Fibroblast of skin of abdomen (primary cell): ENCODE measurements at regions not wholly inside any gene's neighbourhood (a gene's known extent, or its start where the extent isn't known, plus 50 kb on each side); places are given as distances from the start of the nearest gene placed in this dataset.

Experiments used
- DNase-seq: peaks from one replicate; pipeline ENCODE4 v3.0.0-alpha.2; 2013

DNA sequence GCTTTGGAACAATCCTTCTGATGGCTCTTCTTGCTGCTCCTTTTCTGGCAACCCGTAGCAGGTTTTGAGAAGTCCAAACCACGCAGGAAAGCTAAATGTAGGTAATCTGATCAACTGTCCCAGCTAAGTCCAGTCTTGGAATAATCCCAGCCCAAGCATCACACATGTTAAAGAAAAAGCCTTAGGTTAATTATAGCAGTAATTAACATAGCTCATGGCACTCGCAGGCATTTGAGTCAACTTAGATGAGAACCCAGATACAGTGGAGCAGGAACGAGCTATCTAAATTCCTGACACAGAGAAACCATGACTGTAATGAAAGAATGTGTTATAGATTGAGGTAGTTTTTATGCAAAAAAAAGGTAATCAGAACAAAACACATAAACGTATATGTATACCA is 844.8 kb downstream of the CDH9 start:
- DNase-seq = no peak

GRCh38 chr5:26192486-26192885 is 845.9 kb downstream of the CDH9 start:
- no peak for DNase-seq

DNA sequence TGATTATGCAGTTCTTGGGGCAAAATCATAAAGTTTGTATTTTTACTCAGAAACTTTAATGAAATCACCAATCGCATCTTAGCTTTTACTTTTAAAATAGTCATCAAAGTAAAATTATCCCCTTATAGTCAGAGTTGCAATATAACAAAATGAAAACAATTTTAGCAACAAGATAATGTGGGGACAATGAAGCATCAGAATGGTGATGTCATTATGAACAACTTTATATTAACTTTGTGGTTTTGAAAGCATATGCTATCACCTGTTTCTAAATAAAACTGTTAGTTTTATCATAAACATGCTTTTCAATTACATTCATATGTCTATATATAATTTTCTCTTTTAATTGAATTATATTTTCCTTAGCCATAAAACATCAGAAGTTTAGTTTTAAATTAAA is 856.8 kb downstream of the CDH9 start:
- DNase-seq = no peak

- DNase-seq = no peak
These were observed 889.7 kb downstream of the CDH9 start for GRCh38 chr5:26148569-26149107.

GRCh38 chr5:26143259-26143658 is 895.1 kb downstream of the CDH9 start:
- DNase-seq = no peak

- no peak for DNase-seq
These were observed 917.0 kb downstream of the CDH9 start for GRCh38 chr5:26121338-26121737.

- no peak for DNase-seq
These were observed 934.2 kb downstream of the CDH9 start for GRCh38 chr5:26104175-26104574.

GRCh38 chr5:26060212-26060611 is 978.2 kb downstream of the CDH9 start:
- DNase-seq = no peak

- DNase-seq = no peak
These were observed 983.8 kb downstream of the CDH9 start for GRCh38 chr5:26054594-26054993.

DNA sequence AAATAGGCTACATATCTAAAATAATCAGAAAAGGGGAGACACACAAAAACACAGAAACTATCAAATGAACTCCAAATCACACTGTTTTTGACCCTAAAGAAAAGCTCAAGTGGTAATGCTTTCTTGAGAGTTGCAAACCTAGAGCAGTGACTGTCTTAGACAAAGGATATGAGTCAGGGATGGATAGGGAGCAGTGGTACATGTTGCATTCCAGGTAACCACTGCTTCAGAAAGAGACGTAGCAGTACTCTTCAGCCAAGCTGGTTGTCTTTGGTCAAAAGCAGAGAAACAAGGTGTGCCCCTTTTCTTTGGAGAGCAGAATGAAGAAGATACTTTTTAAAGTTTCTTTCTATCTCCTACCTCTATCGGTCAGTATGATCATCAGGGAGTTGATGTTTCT is 1003.6 kb downstream of the CDH9 start:
- no peak for DNase-seq

DNA sequence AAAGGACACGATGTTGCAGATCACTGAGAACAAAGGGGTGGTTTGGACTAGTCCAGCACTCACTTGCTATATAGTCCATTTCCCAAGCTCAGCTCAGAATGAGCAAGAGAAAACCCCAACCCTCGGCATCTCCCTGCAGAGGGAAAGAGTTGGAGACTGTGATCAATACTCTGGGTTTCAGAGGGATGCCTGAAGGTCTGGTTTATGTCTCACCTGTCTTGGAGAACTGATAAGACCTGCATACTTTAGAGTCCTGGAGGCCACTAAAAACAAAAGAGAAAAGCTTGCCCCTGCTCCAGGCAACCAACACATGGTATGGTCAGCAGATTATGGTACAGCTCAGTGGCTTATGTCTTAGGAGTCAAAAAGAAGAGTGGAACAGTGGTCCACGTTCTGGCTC is 1006.9 kb downstream of the CDH9 start:
- DNase-seq = no peak

DNA sequence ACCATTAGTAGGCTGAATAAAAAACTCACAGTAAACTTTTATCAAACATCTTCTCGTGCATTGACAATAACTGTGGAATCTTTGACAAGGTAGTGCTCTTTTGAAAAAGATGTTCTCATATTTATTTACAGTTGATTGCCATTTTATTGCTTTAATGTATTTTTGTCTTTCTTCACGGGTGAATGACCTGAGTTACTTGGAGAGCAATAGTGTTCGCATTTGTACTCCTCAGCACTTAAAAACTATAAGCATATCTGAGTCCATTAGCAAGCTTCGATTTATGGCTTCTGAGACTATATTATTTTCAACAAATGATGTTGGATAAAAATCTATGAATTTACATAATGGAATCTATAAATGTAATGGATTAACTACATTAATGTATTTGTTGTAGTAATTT is 1012.3 kb downstream of the CDH9 start:
- DNase-seq = no peak

GRCh38 chr5:26024774-26025173 is 1013.6 kb downstream of the CDH9 start:
- no peak for DNase-seq

GRCh38 chr5:26023361-26023760 is 1015.0 kb downstream of the CDH9 start:
- no peak for DNase-seq

DNA sequence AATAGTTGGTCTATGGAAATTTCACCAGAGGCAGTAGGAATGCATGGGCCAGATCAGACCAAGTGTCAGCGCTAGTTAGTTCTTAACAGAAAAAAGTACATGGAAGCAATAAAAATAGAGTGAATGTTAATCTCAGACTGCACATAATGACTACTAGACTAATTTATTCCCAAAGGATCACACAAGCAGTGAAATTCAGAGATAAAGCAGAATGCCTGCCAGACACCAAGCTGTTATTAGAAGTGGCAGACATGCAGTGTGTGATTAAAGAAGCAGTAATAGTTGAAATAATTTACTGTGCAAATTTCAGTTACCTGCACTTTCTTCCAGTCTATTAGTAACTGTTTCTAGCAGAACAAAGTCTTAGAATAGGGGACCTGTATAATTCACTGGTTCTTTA is 1024.2 kb downstream of the CDH9 start:
- DNase-seq = no peak

DNA sequence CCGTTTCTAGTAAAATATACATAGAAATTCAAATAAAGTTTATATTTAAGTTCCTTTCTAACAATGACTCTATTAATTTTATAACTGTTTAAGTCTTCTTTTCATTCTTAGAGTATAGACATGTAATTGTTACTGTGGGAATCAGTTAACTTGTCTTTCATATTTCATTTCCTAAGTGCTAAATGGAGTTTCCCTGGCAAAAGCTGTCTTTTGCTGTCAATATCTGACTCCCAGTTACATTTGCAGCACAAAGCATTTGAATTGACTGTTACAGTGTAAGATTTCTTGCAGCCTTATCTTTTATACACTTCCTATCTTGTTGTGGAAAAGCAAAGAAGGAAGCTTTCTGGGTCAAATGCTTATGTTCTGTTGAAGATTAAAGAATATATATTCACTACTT is 1026.3 kb downstream of the CDH9 start:
- no peak for DNase-seq

- no peak for DNase-seq
These were observed 1028.6 kb downstream of the CDH9 start for GRCh38 chr5:26009742-26010141.

DNA sequence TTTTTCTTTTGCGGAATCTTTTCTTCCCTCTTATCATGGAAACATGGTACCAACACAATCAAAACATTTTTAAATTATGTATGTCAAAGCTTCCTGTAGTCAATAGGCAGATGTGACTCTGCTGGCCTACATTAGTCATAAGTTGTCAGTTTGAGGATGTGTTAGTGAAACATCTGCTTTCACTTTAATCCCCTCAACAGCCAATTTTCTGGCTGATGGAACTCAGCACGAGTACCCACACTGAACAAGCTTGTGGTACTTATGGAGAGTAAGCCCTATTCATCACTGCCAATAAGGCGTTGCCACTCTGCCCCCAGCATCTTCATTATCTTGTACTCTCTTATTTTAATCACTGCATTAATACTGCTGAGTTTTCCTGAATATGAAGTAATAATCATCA is 1034.4 kb downstream of the CDH9 start:
- no peak for DNase-seq

- no peak for DNase-seq
These were observed 1043.2 kb downstream of the CDH9 start for GRCh38 chr5:25995209-25995608.

DNA sequence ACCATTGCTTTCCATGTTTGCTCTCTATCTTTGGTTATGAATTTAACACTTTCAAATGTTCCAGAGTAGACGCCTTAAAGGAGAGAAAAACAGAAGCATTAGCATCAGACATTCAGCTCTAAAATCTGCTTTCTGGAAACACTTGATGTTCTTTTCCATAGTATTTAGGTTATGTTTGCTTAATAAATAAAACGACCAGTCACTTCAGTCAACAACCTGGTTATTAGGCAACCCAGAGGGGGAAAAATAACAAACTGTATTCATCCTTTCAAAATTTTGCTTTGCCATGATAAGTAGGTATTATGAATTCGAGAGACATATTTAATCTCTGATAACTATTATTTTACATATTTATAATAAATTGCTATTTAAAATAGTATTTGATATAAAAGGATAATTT is 1044.7 kb downstream of the CDH9 start:
- no peak for DNase-seq

GRCh38 chr5:25991639-25992038 is 1046.7 kb downstream of the CDH9 start:
- no peak for DNase-seq

- DNase-seq = no peak
These were observed 1047.6 kb downstream of the CDH9 start for GRCh38 chr5:25990771-25991170.

- no peak for DNase-seq
These were observed 1059.3 kb downstream of the CDH9 start for GRCh38 chr5:25979086-25979485.

- no peak for DNase-seq
These were observed 1062.5 kb downstream of the CDH9 start for GRCh38 chr5:25975885-25976284.

DNA sequence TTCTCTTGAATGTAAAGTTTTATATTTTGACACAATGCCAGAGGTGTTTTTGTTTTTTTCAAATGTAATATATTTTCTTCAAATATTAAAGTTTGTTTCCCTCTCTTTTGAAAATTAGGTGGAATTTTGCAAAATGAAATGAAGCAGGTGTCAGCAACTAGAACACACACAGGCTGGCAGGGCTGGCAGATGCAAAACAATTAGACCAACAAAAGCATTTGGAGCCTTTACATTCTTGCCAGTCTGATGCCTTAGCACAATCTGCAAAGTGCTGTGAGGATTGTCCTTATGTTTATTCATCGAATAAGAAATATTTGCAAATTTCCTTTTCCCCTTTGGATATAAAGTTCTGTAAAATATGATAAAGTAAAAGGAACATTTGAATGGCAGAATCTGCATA is 1063.9 kb downstream of the CDH9 start:
- DNase-seq = no peak
